Left ventricle myocardium inferior (tissue), 1 donor: ENCODE measurements at regions not wholly inside any gene's neighbourhood (a gene's known extent, or its start where the extent isn't known, plus 50 kb on each side); places are given as distances from the start of the nearest gene placed in this dataset.

Experiments used
- DNase-seq: peaks from one replicate; pipeline ENCODE4 v3.0.0-alpha.2; 2020
- H3K27ac ChIP-seq: fragments of 200-600 bp; replicated peaks from 2 replicates; pipeline ENCODE4 v1.8.0; 2021
- H3K27me3 ChIP-seq: fragments of 200-600 bp; 2 replicates; pipeline ENCODE4 v1.8.0; 2021; ENCODE audit warnings: low read depth
- H3K36me3 ChIP-seq: fragments of 200-600 bp; 2 replicates; pipeline ENCODE4 v1.8.0; 2021
- H3K4me1 ChIP-seq: fragments of 200-600 bp; 2 replicates; pipeline ENCODE4 v1.8.0; 2021
- H3K4me3 ChIP-seq: fragments of 200-600 bp; 2 replicates; pipeline ENCODE4 v1.8.0; 2021; ENCODE audit warnings: mild to moderate bottlenecking, moderate library complexity
- H3K9me3 ChIP-seq: fragments of 200-600 bp; replicated peaks from 2 replicates; pipeline ENCODE4 v1.8.0; 2021
- intact Hi-C: fragments of 100-400 bp; cut with micrococcal nuclease; formaldehyde crosslinking; loops from one replicate; pipeline ENCODE4 v1.11.0; 2022
- TF ChIP-seq, protein P1 (sequence below): fragments of 200-600 bp; IDR thresholded peaks from 2 replicates; pipeline ENCODE4 v1.8.0; 2021; ENCODE audit warnings: antibody characterized with exemption, mild to moderate bottlenecking, borderline replicate concordance
- donor health status: DM: no; HTN: yes; CAD: no; lungs with severe emphysema.

DNA sequence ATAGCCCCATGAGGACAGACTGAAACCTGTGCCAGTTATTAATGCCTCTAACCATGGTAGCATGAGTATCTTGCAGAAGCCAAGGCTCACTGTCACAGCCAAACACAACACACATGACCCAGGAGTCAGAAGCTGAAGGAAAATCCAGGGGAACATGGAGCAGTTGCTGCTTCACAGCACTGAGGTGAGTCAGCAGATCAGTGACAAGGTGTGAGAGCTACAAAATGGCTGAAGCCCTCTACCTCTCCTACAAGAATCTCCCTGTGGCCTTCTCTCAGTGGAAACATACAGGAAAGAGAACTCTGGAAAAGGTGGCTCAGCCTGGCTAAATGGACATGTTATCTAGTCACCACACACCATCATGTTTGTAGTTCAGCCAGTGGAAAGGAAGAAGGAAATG, 93.5 kb downstream of the NAB1 start:
- no peak overlapping the region for H3K4me3 ChIP-seq
- TF ChIP-seq, protein P1, sequence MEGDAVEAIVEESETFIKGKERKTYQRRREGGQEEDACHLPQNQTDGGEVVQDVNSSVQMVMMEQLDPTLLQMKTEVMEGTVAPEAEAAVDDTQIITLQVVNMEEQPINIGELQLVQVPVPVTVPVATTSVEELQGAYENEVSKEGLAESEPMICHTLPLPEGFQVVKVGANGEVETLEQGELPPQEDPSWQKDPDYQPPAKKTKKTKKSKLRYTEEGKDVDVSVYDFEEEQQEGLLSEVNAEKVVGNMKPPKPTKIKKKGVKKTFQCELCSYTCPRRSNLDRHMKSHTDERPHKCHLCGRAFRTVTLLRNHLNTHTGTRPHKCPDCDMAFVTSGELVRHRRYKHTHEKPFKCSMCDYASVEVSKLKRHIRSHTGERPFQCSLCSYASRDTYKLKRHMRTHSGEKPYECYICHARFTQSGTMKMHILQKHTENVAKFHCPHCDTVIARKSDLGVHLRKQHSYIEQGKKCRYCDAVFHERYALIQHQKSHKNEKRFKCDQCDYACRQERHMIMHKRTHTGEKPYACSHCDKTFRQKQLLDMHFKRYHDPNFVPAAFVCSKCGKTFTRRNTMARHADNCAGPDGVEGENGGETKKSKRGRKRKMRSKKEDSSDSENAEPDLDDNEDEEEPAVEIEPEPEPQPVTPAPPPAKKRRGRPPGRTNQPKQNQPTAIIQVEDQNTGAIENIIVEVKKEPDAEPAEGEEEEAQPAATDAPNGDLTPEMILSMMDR: no peak
- H3K9me3 ChIP-seq: peaks cover 13% of the 10 kb centered on the region
- DNase-seq: no peak
- no peak overlapping the region for H3K27ac ChIP-seq
- no peaks in the 10 kb centered on the region for H3K36me3 ChIP-seq
- H3K4me1 ChIP-seq: peaks cover 9% of the 10 kb centered on the region
- intact Hi-C loops: no loop called here
- no peaks in the 10 kb centered on the region for H3K27me3 ChIP-seq

DNA sequence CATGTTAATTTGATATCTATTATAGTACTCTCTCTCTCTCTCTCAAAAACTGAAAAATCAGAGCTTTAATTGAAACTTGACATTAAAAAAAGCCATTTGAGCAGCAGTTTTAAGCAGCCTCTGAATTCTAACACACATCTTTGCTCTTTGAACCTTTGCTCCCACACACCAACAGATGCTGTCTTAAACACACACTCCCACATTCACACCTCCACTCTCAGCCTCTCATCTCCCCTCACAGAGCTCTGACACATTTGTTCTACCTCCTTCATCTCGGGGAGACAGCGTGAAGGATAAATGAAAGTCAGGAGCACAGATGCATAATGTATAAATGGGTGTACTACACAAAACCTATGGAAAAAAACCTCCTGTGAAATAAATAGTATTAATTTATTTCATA, 95.2 kb downstream of the NAB1 start:
- Histone ChIP-seq H3K36me3 (no peaks in the 10 kb centered on the region), H3K27me3 (no peaks in the 10 kb centered on the region), H3K4me3 (no peak overlapping the region), H3K9me3 (peaks cover 13% of the 10 kb centered on the region), H3K27ac (no peak overlapping the region), H3K4me1 (peaks cover 9% of the 10 kb centered on the region)
- no peak for DNase-seq
- intact Hi-C loops: no loop called here
- TF ChIP-seq, protein P1: no peak

DNA sequence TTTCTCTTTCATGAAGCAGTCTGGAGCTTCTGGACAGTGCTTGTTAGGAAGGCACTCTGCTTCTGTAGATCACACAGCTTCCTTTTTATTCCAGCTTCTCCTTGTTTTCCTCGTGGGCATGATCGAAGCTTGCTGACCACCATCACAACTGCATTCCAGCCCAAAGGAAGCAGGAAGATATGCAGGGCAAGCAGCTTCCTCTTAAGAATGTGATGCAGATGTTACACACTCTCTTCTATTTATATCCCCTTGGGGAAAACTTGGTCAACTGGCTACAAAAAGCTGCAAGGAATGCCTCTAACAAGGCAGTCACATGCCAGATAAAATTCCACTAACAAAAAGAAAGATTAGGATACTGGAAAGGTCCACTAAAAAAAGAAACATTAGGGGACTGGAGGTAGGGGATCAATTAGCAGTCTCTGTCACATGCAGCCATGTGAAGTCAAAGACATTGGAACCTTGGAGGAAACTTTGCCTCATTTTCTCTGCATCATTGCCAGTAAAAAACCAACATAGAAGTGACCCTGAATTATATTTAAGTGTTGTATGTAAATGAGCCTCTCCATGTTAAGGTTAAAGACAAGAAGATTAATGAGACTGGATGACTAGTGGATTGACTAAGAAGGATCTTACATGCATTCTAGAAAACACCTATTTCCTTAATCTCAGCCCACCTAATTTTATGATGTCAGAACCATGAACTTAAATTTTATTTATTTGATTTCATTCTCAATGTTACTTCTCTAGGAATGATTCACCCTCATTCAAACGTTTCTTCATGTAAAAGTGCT, 98.3 kb downstream of the NAB1 start:
- no peak for DNase-seq
- no peak overlapping the region for H3K4me3 ChIP-seq
- no peak overlapping the region for H3K27ac ChIP-seq
- TF ChIP-seq, protein P1: no peak
- H3K36me3 ChIP-seq: no peaks in the 10 kb centered on the region
- peaks cover 3% of the 10 kb centered on the region for H3K9me3 ChIP-seq
- no peaks in the 10 kb centered on the region for H3K27me3 ChIP-seq
- H3K4me1 ChIP-seq: peaks cover 9% of the 10 kb centered on the region
- intact Hi-C loops: no loop called here

DNA sequence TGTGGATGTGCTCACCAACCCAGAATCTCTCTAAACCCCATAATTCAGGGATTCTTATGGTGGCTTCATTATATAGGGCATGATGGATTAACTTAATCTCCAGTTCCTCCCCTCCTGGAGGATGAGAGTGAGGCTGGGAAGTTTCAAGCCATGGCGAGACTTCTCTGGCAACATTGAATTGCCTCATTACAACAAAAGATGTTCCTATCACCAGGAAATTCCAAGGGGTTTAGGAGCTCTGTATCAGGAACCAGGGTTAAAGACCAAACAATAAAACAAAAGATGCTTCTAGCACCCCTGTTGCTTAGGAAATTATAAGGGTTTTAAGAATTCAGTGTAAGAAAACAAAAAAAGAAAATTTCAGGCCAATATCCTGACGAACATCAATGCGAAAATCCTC, 100.1 kb downstream of the NAB1 start:
- no peaks in the 10 kb centered on the region for H3K36me3 ChIP-seq
- intact Hi-C loops: no loop called here
- TF ChIP-seq, protein P1: no peak

DNA sequence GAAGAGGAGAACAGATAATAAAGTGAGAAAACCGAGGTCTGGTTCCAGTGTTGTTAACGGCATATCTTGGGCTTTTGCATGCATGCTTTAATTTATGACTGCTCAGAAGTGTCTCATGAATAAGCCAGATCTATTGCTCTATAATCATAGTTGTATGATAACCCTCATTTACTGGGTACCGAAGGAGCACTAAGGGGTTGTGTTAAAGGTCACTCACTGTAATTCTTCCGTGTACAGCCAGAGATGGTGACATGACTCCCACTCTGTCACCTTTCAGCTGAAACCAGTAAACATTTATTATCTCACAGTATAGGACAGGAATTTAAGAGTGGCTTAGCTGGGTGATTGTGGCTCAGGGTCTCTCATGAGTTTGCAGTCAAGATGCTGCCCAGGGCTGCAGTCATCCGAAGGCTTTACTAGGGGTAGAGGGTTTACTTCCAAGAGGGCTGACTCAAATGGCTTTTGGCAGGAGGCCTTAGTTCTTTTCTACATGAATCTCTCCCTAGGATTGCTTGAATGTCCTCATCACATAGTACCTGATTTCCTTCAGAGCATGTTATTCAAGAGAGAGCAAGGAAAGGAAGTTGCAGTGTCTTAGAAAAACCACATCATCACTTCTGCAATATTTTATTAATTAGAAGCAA, 107.0 kb downstream of the NAB1 start:
- H3K4me3 ChIP-seq: no peak overlapping the region
- TF ChIP-seq, protein P1: no peak
- H3K4me1 ChIP-seq: no peaks in the 10 kb centered on the region
- DNase-seq: no peak
- H3K36me3 ChIP-seq: no peaks in the 10 kb centered on the region
- no peak overlapping the region for H3K27ac ChIP-seq
- no peaks in the 10 kb centered on the region for H3K27me3 ChIP-seq
- intact Hi-C loops: no loop called here
- H3K9me3 ChIP-seq: peaks cover 13% of the 10 kb centered on the region

More for the DNA sequence above, 100.1 kb downstream of the NAB1 start:
- H3K4me1 ChIP-seq: peaks cover 9% of the 10 kb centered on the region
- H3K27me3 ChIP-seq: no peaks in the 10 kb centered on the region
- DNase-seq: no peak
- H3K9me3 ChIP-seq: peaks cover 13% of the 10 kb centered on the region
- H3K27ac ChIP-seq: no peak overlapping the region
- no peak overlapping the region for H3K4me3 ChIP-seq
